HG03025 (cell line): ENCODE measurements at regions not wholly inside any gene's neighbourhood (a gene's known extent, or its start where the extent isn't known, plus 50 kb on each side); places are given as distances from the start of the nearest gene placed in this dataset.
"Not testable (repeated sequence)": the region's sequence is repeated elsewhere in the genome, so short reads cannot be mapped to it uniquely, and the experiment has no call there.

Experiments
- ATAC-seq: cut with Tn5 transposase; IDR thresholded peaks from one replicate; pipeline ENCODE4 v1.9.1; 2021; ENCODE audit warnings: mild to moderate bottlenecking, moderate library complexity; ENCODE audit not compliant: unreplicated experiment, low FRiP score

DNA sequence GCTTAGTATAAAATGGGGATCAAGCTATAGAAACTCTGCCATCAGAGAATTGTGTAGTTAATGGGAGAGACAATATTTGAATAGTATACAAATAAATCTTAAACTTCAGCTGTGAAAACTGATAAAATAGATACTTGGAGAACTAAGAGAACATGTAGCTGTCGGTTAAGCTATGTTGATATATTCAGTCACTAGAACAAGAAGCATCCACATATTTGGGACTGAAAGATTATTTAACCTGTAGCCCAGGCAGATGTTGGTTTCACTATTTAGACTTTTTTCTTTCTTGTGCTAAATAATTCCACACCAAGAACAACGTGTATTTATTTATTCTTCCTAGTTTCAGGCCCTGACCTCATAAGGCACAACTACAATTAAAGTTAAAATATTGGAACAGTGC is 521.0 kb upstream of the CCNG1 start:
- ATAC-seq: no peak

DNA sequence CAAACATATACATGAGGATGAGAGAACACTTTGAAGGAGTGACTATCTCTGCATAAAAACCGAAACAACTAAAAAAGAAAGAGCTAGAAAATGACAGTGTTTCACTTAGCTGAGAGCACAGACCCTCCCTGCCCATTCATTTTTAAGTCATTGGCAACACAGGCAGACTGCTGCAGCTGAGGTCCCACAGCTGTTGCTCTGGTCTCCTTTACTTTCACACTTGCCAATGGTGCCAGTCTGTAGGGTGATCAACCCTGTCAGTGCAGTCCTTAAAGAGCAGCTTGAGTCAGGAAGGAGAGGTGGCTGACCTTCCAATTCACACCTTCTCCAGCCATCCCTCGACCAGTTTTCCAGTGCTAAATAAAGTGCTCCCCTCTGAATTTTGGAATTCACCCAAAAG is 508.3 kb upstream of the CCNG1 start:
- no peak for ATAC-seq

GRCh38 chr5:162931501-162931900 is 505.9 kb upstream of the CCNG1 start:
- no peak for ATAC-seq

DNA sequence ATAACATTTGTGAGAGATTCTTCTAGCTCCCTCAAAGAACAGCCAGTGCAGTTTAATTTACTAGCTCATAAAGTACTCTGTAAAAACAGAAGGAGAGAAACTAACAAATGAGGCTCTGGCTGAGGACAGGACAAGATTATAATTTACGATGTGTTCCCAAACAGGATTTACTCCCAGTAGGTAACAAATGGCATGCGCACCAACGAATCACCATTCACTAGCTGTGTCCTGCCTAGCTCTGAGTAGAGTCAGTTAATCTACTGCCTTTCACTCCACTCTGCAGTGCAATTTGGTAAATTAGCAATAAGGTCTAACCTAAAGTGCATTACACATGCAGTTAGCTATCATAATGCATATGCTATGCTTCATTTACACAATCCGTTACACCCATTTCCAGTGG is 497.4 kb upstream of the CCNG1 start:
- no peak for ATAC-seq

DNA sequence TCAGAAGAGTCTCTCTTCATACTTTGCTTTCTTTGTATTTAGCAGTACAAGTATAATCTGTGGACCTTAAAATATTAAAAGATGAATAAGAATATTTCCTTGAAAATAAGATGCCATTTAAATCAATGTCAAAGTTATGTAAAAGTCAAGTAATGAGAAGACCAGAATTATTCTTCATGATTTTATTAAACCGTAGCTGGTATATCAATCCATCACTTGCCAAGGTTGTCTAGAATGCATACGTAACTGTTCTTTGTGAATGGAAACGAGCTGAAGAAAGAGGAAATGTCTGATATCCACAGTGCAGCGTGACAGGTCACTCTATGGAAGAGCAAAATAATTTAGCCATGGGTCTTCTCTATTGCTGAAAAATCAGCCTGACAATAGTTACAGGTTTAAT is 488.7 kb upstream of the CCNG1 start:
- ATAC-seq: no peak

DNA sequence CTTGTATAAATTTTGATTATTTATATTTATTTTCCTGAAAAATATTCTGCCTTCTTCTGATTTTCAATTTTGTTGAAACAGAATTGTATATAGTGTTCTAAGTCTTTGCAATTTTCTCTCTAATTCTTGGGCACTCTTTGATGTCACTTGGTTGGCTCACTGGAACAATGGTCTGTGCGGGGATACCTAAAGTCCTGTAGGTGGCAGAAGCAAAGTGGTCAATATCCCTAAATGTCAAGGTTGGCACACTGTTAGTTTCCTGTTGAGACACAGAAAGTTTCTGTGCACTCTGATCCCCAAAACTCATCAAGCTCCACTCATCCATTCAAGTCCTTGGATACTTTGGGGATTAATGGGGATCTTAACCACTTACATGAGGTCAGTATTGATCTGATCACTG is 480.8 kb upstream of the CCNG1 start:
- no peak for ATAC-seq

- not testable (repeated sequence) for ATAC-seq
Measured at GRCh38 chr5:162964144-162964543, 473.3 kb upstream of the CCNG1 start.

GRCh38 chr5:162990063-162990462 is 447.3 kb upstream of the CCNG1 start:
- no peak for ATAC-seq

- peak; percentile 55 for ATAC-seq
Measured at GRCh38 chr5:162990856-162991497, 446.4 kb upstream of the CCNG1 start.

- no peak for ATAC-seq
Measured at GRCh38 chr5:162995568-162995967, 441.8 kb upstream of the CCNG1 start.

- no peak for ATAC-seq
Measured at GRCh38 chr5:162996053-162996452, 441.3 kb upstream of the CCNG1 start.

GRCh38 chr5:163005949-163006348 is 431.4 kb upstream of the CCNG1 start:
- no peak for ATAC-seq

GRCh38 chr5:163022582-163023128 is 414.7 kb upstream of the CCNG1 start:
- no peak for ATAC-seq

DNA sequence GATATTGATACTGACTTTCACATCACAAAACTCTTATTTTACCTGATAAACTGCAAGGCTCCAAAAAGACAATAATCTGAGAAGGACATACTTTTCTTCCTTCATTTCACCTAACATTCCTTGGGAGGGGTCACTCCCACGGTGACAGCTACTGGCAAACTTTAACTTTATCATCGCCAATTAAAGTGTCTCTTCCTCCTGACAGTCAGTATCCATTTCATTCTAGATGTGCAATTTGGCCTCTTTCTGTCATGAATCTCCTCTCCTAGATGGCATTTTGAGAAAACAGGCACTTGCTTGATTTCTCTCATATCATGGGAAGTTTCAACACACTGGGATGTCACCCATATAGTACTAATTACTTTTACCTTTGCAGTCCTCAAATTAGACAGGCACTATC is 413.5 kb upstream of the CCNG1 start:
- ATAC-seq: no peak

- ATAC-seq: no peak
Measured at GRCh38 chr5:163024936-163025335, 412.5 kb upstream of the CCNG1 start.

DNA sequence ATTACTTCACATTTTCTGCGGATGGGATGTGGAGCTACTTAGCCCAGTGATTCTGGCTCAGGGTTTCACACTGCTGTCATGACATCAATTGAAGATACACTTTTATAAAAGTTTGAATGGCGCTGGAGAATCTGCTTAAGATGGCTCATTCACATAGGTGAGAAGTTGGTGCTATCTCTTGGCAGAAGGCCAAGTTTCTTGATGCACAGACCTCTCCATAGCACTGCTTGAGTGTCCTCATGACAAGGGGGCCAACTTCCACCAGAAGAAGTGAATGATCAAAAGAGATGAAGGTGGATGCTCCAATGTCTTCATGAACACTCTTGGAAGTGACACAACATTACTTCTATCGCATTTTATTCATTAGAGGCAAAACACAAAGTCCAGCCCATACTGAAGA is 403.7 kb upstream of the CCNG1 start:
- no peak for ATAC-seq

GRCh38 chr5:163041254-163041653 is 396.1 kb upstream of the CCNG1 start:
- no peak for ATAC-seq

GRCh38 chr5:163079618-163080017 is 357.8 kb upstream of the CCNG1 start:
- ATAC-seq: no peak

GRCh38 chr5:163089230-163089629 is 348.2 kb upstream of the CCNG1 start:
- ATAC-seq: no peak

DNA sequence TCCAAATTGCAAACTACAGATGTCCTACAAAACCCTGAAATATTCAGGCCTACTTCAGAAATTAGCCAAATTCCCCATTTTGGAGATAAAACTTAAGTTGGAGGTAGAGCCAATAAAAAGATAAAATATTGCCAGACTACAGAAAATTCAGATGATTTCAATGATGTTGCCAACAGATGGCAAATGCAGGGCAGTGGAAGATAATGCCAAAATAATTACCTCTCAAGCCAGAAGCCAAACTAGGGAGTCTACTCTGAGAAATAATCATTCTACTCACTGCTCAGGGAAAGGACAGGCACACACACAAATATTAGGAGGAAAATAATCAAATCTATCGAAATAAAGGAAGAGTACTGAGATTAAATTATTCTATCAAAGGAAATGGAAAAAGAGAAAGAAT is 347.5 kb upstream of the CCNG1 start:
- no peak for ATAC-seq

DNA sequence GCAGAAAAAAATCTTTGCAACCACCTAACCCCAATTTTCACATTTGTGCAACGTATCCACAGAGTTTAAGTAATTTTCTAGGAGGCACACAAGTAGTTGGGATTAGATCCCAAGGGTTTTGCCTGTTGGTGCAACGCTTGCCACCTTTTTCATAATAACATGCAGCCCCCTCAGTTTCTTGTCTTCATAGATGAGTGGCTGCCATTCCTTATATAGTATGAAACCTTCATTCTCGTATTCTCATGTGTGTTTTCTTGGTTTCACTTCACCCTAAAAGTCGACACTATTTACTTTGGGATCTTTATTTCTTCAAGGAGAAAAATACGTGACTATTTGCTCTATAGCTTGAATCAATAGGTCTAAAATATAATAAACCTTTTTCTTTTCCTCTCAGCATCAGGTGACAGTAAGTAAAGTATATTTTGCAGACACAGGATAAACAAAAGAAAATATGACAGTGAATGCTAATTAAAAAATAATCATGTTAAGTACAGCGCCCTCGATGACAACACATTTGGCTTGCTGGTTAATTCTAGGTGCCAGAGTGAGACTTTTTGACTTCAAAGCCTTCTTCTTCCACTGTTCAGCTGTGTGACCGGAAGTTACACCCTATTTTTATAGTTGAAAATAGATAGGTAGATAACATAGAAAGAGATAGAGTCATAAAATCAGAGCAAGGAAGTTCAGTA is 342.8 kb upstream of the CCNG1 start:
- ATAC-seq: peak; percentile 97

GRCh38 chr5:163104464-163104863 is 332.9 kb upstream of the CCNG1 start:
- ATAC-seq: no peak
